ENCODE measurements at regions not wholly inside any gene's neighbourhood (a gene's known extent, or its start where the extent isn't known, plus 50 kb on each side); places are given as distances from the start of the nearest gene placed in this dataset.

GRCh38 chr4:34187056-34187455 is 2057.3 kb downstream of the ARAP2 start:
- no peak for TF ChIP-seq POLR2A (IDR thresholded peaks at IDR 0.05; ENCODE audit: low read length)
- TF ChIP-seq GATA1 (IDR thresholded peaks at IDR 0.05; ENCODE audit: low read depth, low read length): no peak
